ENCODE measurements at regions not wholly inside any gene's neighbourhood (a gene's known extent, or its start where the extent isn't known, plus 50 kb on each side); places are given as distances from the start of the nearest gene placed in this dataset.

DNA sequence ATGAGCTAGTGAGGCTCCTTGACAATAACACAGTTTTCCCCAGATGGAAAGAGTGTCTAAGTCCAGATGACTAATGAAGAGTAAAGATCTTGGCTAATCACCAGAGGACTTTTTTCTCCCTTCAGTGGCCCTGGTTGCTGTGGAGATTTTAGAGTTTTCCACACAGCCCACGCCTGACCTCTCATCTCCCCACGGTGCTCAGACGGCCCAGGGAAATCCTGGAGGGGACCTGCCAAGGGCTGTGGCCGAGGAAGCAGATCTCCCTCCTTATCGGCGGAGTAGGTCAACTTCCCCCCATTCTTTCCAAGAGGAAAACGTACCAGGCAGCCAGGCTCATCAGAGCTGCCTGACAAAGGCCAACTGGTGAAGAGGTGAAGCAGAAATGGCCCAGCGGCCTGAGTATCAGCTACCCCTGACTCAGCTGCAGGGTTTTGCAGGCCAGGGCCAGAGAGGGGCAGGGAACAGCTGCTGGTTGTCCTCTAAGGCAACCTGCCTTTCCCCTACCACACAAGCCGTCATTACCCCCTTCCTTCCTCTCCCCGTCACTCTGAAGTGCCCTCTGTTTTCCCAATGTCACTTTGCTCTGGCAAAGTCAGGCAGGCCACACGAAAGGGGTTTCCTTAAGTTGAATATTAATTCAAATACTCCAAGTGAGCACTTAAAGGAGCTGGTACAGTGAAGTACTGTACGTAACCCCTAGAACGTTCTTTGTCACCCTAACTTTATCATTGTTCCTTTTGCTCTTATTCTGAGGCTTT is 140.2 kb upstream of the ADAMTS18 start:
- TF ChIP-seq, protein P1, sequence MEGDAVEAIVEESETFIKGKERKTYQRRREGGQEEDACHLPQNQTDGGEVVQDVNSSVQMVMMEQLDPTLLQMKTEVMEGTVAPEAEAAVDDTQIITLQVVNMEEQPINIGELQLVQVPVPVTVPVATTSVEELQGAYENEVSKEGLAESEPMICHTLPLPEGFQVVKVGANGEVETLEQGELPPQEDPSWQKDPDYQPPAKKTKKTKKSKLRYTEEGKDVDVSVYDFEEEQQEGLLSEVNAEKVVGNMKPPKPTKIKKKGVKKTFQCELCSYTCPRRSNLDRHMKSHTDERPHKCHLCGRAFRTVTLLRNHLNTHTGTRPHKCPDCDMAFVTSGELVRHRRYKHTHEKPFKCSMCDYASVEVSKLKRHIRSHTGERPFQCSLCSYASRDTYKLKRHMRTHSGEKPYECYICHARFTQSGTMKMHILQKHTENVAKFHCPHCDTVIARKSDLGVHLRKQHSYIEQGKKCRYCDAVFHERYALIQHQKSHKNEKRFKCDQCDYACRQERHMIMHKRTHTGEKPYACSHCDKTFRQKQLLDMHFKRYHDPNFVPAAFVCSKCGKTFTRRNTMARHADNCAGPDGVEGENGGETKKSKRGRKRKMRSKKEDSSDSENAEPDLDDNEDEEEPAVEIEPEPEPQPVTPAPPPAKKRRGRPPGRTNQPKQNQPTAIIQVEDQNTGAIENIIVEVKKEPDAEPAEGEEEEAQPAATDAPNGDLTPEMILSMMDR (IDR thresholded peaks at IDR 0.05; ENCODE audit: insufficient read depth, low read length) = no peak
- TF ChIP-seq, protein P2, sequence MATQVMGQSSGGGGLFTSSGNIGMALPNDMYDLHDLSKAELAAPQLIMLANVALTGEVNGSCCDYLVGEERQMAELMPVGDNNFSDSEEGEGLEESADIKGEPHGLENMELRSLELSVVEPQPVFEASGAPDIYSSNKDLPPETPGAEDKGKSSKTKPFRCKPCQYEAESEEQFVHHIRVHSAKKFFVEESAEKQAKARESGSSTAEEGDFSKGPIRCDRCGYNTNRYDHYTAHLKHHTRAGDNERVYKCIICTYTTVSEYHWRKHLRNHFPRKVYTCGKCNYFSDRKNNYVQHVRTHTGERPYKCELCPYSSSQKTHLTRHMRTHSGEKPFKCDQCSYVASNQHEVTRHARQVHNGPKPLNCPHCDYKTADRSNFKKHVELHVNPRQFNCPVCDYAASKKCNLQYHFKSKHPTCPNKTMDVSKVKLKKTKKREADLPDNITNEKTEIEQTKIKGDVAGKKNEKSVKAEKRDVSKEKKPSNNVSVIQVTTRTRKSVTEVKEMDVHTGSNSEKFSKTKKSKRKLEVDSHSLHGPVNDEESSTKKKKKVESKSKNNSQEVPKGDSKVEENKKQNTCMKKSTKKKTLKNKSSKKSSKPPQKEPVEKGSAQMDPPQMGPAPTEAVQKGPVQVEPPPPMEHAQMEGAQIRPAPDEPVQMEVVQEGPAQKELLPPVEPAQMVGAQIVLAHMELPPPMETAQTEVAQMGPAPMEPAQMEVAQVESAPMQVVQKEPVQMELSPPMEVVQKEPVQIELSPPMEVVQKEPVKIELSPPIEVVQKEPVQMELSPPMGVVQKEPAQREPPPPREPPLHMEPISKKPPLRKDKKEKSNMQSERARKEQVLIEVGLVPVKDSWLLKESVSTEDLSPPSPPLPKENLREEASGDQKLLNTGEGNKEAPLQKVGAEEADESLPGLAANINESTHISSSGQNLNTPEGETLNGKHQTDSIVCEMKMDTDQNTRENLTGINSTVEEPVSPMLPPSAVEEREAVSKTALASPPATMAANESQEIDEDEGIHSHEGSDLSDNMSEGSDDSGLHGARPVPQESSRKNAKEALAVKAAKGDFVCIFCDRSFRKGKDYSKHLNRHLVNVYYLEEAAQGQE (IDR thresholded peaks at IDR 0.05; ENCODE audit: insufficient replicate concordance, low read depth) = no peak
- TF ChIP-seq GABPA (IDR thresholded peaks at IDR 0.05; ENCODE audit: low read depth) (no peak), POLR2AphosphoS5 (IDR thresholded peaks at IDR 0.05; ENCODE audit: low read depth) (no peak)

Data from HL-60 (cell line).